ENCODE measurements at regions not wholly inside any gene's neighbourhood (a gene's known extent, or its start where the extent isn't known, plus 50 kb on each side); places are given as distances from the start of the nearest gene placed in this dataset.

- DNase-seq (ENCODE audit: low read depth in 4 of 4, low spot score in 1 of 4), result no peak
Measured at GRCh38 chr20:57950764-57951485, 241.1 kb upstream of the PMEPA1 start.

GRCh38 chr20:57948180-57948955, 238.6 kb upstream of the PMEPA1 start:
- no peak for DNase-seq (ENCODE audit: low read depth in 4 of 4, low spot score in 1 of 4)

- no peak for DNase-seq (ENCODE audit: low read depth in 4 of 4, low spot score in 1 of 4)
Measured at GRCh38 chr20:57947421-57948179, 237.8 kb upstream of the PMEPA1 start.

- DNase-seq (ENCODE audit: low read depth in 4 of 4, low spot score in 1 of 4), result no peak
Measured at GRCh38 chr20:57946559-57947315, 236.9 kb upstream of the PMEPA1 start.

GRCh38 chr20:57944988-57945387, 235.2 kb upstream of the PMEPA1 start:
- DNase-seq (ENCODE audit: low read depth in 4 of 4, low spot score in 1 of 4), result no peak

DNA sequence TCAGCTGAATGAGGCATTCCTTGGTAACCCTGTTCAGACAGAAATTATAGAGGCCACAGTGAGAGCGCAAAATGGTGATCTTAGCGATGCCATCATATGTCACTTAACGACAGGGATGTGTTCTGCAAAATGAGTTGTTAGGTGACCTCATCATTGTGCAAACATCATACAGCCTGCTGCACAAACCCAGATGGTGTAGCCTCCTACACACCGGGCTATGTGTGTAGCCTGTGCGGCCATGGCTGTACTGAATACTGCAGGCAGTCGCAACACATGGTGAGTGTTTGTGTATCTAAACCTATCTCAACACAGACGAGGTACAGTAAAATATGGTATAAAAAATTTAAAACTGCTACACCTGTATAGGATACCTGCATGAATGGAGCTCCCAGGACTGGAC, 234.1 kb upstream of the PMEPA1 start:
- DNase-seq (ENCODE audit: low read depth in 4 of 4, low spot score in 1 of 4), result no peak

DNA sequence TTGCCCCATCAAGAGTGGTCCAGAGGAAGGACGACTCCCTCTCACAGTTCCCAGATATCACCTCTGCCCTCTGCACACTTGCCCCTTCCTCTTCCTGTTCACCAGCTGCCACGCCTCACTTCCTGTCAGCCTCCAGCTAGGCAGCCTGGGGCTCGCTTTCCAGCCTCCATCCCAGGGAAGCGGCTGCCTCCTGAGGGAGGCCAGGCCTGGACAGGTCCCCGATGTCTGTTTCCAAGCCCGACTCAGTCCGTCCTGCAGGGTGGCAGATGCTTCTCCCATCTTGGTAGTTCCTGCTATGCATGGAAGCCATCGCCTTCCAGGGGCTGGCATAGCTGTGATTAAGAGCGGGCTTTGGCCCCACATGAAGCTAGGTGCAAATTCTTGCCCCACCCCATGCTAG, 233.5 kb upstream of the PMEPA1 start:
- DNase-seq (ENCODE audit: low read depth in 4 of 4, low spot score in 1 of 4), result no peak

GRCh38 chr20:57941604-57942381, 232.0 kb upstream of the PMEPA1 start:
- DNase-seq (ENCODE audit: low read depth in 4 of 4, low spot score in 1 of 4), result no peak

- no peak for DNase-seq (ENCODE audit: low read depth in 4 of 4, low spot score in 1 of 4)
Measured at GRCh38 chr20:57940868-57941522, 231.2 kb upstream of the PMEPA1 start.

- DNase-seq (ENCODE audit: low read depth in 4 of 4, low spot score in 1 of 4), result no peak
Measured at GRCh38 chr20:57940376-57940775, 230.6 kb upstream of the PMEPA1 start.

- DNase-seq (ENCODE audit: low read depth in 4 of 4, low spot score in 1 of 4), result no peak
Measured at GRCh38 chr20:57939499-57939898, 229.7 kb upstream of the PMEPA1 start.

DNA sequence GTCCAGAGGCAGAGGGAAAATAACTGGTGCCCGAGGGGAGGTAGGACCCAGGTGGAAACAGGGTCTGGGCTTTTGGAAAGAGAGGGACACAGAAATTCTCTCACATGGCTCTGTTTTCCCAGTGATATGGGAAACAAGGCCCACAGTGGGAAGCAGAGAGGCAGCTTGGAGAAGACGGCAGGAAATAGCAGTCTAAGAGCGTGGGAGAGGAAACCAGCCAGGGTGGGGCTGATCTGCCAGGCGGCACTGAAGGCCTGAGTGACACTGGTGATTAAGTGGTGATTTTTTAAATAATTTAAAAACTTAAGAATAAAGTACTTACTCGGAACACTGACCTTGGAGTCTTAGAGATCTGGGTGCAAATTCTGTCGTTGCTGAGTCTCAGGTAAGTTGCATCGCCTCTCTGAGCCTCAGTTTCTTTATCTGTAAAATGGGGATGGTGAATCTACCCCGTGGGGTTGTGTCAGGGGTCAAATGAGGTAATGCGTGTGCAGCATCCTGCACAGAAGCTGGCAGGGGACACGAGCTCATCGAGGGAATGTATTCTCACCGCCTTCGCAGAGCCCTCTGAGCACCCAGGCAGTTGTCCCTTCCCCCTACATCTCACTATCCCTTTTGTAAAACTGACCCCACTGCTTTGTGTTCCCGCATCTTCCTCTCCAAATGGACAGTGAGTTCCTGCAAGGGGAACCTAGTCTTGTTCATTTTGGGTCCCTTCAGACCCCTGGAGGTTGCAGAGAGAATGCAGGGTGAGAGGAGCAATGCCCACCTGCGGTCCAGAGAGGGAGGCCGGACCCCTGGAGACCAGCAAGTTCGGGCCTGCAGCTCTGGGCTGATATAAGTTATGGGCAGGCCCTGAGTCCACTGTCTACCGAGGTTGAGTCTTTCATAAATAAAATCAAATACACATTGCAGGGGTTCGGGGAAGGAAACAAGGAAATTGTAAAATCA, 228.6 kb upstream of the PMEPA1 start:
- DNase-seq (ENCODE audit: low read depth in 4 of 4, low spot score in 1 of 4), result no peak

DNA sequence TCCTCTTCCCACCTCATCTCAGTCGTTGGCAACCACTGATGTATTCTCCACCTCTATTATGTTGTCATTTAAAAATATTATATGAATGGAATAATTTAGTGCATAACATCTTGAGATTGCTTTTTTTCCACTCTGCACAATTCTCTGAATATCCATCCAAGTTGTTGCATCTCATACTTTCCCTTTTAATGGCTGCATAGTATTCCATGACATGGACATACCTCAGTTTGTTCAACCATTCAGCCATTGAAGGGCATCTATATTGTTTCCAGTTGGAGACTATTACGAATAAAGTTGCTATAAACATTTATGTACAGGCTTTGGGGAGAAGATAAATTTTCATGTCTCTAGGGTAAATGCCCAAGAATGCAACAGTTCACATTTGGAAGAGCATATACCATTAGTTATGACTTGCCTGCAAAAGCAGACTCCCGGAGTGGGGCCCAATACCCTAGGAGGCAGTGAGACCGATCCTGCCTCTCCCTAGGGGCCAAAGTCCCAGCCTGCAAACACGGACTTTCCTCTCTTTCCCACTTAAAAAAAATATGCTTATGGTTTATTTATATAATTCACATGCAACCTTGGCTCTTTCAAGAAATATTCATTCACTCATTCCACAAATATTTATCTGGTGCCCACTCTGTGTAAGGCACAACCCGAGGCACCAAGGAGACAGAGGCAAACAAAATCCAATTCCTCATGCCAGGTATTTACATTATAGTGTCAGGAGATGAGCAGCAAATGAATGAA, 227.0 kb upstream of the PMEPA1 start:
- DNase-seq (ENCODE audit: low read depth in 4 of 4, low spot score in 1 of 4), result no peak

DNA sequence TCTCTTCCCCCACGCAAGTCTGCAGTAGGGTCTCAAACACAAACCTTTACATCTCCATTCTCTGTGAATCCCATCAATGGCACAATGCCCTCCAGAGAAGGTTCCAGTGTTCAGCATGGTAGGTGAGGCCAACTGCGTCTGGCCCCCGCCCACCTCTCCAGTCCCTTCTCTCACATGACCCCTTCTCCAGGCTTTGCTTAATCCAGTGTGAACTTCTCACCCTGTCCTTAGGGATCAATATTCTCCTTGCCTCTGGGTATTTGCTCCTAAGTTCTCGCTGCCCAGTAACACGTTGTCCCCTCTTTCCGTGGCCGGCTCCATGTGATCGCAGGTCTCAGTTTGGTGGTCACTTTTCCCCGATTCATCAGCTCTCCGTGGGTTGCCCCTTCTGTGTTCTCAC, 225.1 kb upstream of the PMEPA1 start:
- DNase-seq (ENCODE audit: low read depth in 4 of 4, low spot score in 1 of 4), result no peak

GRCh38 chr20:57934007-57934805, 224.4 kb upstream of the PMEPA1 start:
- no peak for DNase-seq (ENCODE audit: low read depth in 4 of 4, low spot score in 1 of 4)

- no peak for DNase-seq (ENCODE audit: low read depth in 4 of 4, low spot score in 1 of 4)
Measured at GRCh38 chr20:57932227-57932864, 222.5 kb upstream of the PMEPA1 start.

GRCh38 chr20:57930351-57930750, 220.5 kb upstream of the PMEPA1 start:
- DNase-seq (ENCODE audit: low read depth in 4 of 4, low spot score in 1 of 4), result no peak

Data from stimulated activated CD4-positive, alpha-beta T cell treated with anti-CD3 and anti-CD28 coated beads, Interleukin-1b, Interleukin-23, amount 100 ng/mL, for 24 hours (primary cell).